ENCODE measurements at regions not wholly inside any gene's neighbourhood (a gene's known extent, or its start where the extent isn't known, plus 50 kb on each side); places are given as distances from the start of the nearest gene placed in this dataset.

GRCh38 chr5:96577909-96578308 is 84.3 kb upstream of the CAST start:
- intact Hi-C loops (cut with DNase I; ENCODE audit: low total_unique reads) = no loop called here
- H3K36me3 ChIP-seq = no peaks in the 10 kb centered on the region
- no peak for DNase-seq
- TF ChIP-seq POLR2A (IDR thresholded peaks at IDR 0.05) = no peak
- no peak for TF ChIP-seq CTCF (IDR thresholded peaks at IDR 0.05 in 8 of 11, conservative IDR thresholded peaks at IDR 0.05 in 3 of 11)
- no peak for TF ChIP-seq POLR2AphosphoS5 (IDR thresholded peaks at IDR 0.05)
- no peaks in the 10 kb centered on the region for H3K4me1 ChIP-seq
- no peak overlapping the region for H3K4me3 ChIP-seq
- no peaks in the 10 kb centered on the region for H3K27me3 ChIP-seq (replicated peaks in 1 of 7)
- no peak overlapping the region for H3K27ac ChIP-seq
- H3K9me3 ChIP-seq = no peaks in the 10 kb centered on the region

DNA sequence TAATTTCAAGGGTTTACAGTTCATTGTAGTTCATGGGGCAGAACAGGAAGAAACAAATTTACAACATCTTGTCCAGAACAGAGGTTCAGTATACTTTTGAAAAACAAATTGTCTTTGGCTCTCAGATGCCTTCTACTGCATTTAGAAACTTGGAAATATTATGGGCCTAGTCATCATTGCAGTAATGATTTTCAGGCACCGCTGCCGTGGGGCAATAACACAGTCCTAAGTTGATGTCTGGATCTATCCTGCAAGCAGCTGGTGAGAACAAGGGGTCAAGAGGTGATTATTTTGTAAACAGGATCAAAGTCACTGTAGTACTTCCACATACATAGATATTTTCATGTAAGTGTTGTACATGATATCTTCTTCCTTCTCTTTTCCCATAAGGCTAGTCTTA is 82.5 kb upstream of the CAST start:
- H3K27ac ChIP-seq = no peak overlapping the region
- TF ChIP-seq POLR2A (IDR thresholded peaks at IDR 0.05) (no peak), CTCF (IDR thresholded peaks at IDR 0.05 in 8 of 11, conservative IDR thresholded peaks at IDR 0.05 in 3 of 11) (no peak), POLR2AphosphoS5 (IDR thresholded peaks at IDR 0.05) (no peak)
- peaks cover 0 to 7% (median 4%) of the 10 kb centered on the region in 6 donors for H3K4me1 ChIP-seq
- no peak overlapping the region for H3K4me3 ChIP-seq
- intact Hi-C loops (cut with DNase I; ENCODE audit: low total_unique reads) = no loop called here
- no peaks in the 10 kb centered on the region for H3K9me3 ChIP-seq
- peaks cover 0 to 14% (median 0%) of the 10 kb centered on the region in 7 donors for H3K27me3 ChIP-seq (replicated peaks in 1 of 7)
- no peak for DNase-seq
- 88 to 100% (median 95%) methylated on average over 2 of the region's 2 CpGs for WGBS, 5 donors
- no peaks in the 10 kb centered on the region for H3K36me3 ChIP-seq

DNA sequence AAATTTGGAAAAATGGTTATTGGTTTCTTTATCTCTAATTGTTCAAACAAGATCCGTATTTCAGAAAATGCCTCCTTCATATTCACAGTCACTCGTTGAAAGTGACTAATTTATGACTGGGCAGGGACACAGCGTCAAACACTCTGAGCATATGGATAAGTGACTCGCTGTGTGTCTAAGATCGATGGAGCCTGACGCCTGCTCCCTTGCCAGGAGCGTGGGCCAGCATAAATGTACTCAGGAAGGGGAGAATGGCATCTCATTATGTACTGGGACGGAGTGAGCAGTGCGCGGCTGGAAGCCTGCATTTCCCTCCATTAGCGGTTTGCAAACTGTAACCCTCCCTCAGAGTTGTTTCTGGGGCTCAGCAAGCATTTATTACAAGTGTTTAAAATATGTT is 79.8 kb upstream of the CAST start:
- 81 to 91% (median 89%) methylated on average over 11 of the region's 11 CpGs for WGBS, 5 donors

DNA sequence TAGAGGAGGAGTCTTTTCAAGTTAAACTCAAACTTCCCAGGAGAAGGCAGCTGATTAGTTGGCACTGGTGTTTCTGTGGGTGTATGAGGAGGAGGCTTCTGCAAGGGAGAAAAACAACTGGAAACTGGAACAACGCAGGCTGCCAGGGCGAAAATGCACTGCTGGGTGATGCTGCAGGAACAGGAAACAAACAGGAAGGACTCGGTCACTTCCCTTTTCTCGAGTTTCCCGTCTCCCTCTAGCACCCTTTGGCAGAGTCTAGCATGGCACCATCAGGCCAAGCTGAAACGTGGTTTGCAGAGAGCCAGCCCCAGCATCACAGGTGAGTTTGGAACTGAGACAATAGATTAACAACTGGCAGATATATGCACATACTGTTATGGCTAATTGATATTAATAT is 77.5 kb upstream of the CAST start:
- intact Hi-C loops (cut with DNase I; ENCODE audit: low total_unique reads) = no loop called here
- no peak for DNase-seq
- Histone ChIP-seq H3K4me1 (peaks cover 0 to 11% (median 7%) of the 10 kb centered on the region in 6 donors), H3K9me3 (no peaks in the 10 kb centered on the region), H3K36me3 (no peaks in the 10 kb centered on the region), H3K4me3 (no peak overlapping the region), H3K27ac (peak overlapping the region in 1 of 8 donors; percentile 42), H3K27me3 (replicated peaks in 1 of 7) (peaks cover 0 to 14% (median 0%) of the 10 kb centered on the region in 7 donors)
- TF ChIP-seq CTCF (IDR thresholded peaks at IDR 0.05 in 8 of 11, conservative IDR thresholded peaks at IDR 0.05 in 3 of 11) (peak in 2 of 11 experiments; percentile 7 to 14), POLR2A (IDR thresholded peaks at IDR 0.05) (no peak), POLR2AphosphoS5 (IDR thresholded peaks at IDR 0.05) (peak in 1 of 3 donors; percentile 54)
- 13 to 30% (median 24%) methylated on average over 6 of the region's 6 CpGs for WGBS, 5 donors

More for the DNA sequence above, 79.8 kb upstream of the CAST start:
- H3K9me3 ChIP-seq = no peaks in the 10 kb centered on the region
- intact Hi-C loops (cut with DNase I; ENCODE audit: low total_unique reads) = no loop called here
- DNase-seq = no peak
- no peak overlapping the region for H3K4me3 ChIP-seq
- no peak overlapping the region for H3K27ac ChIP-seq
- peaks cover 0 to 14% (median 0%) of the 10 kb centered on the region in 7 donors for H3K27me3 ChIP-seq (replicated peaks in 1 of 7)
- peaks cover 0 to 11% (median 7%) of the 10 kb centered on the region in 6 donors for H3K4me1 ChIP-seq
- H3K36me3 ChIP-seq = no peaks in the 10 kb centered on the region
- TF ChIP-seq POLR2A (IDR thresholded peaks at IDR 0.05) (no peak), POLR2AphosphoS5 (IDR thresholded peaks at IDR 0.05) (no peak), CTCF (IDR thresholded peaks at IDR 0.05 in 8 of 11, conservative IDR thresholded peaks at IDR 0.05 in 3 of 11) (no peak)
